Neural cell (in vitro differentiated cells): ENCODE measurements at regions not wholly inside any gene's neighbourhood (a gene's known extent, or its start where the extent isn't known, plus 50 kb on each side); places are given as distances from the start of the nearest gene placed in this dataset.

Experiments
- H2AFZ ChIP-seq: fragments of 200-600, 300-800 bp; sonication (generic), shearing (Covaris generic); 2 replicates; pipeline ENCODE4 v1.6.0; 2014; ENCODE audit warnings: low read depth, mild to moderate bottlenecking, antibody characterized with exemption, low read length, moderate library complexity
- H3F3A ChIP-seq: fragments of 200-600 bp; shearing (Covaris generic); 2 replicates; pipeline ENCODE4 v1.6.1; 2016; ENCODE audit warnings: mild to moderate bottlenecking, moderate library complexity, mixed read lengths, antibody characterized with exemption, low read length; ENCODE audit not compliant: insufficient read depth, poor library complexity, severe bottlenecking
- H3K27ac ChIP-seq: fragments of 200-600, 300-800 bp; sonication (generic), shearing (Covaris generic); 2 replicates; pipeline ENCODE4 v1.5.1; 2014; ENCODE audit warnings: mild to moderate bottlenecking, low read length, moderate library complexity
- H3K27me3 ChIP-seq: fragments of 300-800, 200-600 bp; sonication (generic), shearing (Covaris generic); 2 replicates; pipeline ENCODE4 v1.6.0; 2014; ENCODE audit warnings: mild to moderate bottlenecking, low read depth, low read length, moderate library complexity; ENCODE audit not compliant: insufficient read depth
- H3K36me3 ChIP-seq: fragments of 300-800, 200-600 bp; sonication (generic), shearing (Covaris generic); 2 replicates; pipeline ENCODE4 v1.5.1; 2014; ENCODE audit warnings: mild to moderate bottlenecking, antibody characterized with exemption, low read length, moderate library complexity; ENCODE audit not compliant: insufficient read depth
- H3K4me2 ChIP-seq: fragments of 300-800, 200-600 bp; sonication (generic), shearing (Covaris generic); 2 replicates; pipeline ENCODE4 v1.6.0; 2014; ENCODE audit warnings: mild to moderate bottlenecking, low read length
- H3K4me3 ChIP-seq: fragments of 300-800, 200-600 bp; sonication (generic), shearing (Covaris generic); 2 replicates; pipeline ENCODE4 v1.5.1; 2014; ENCODE audit warnings: mild to moderate bottlenecking, low read length, moderate library complexity
- H3K79me2 ChIP-seq: fragments of 200-600 bp; shearing (Covaris generic); replicated peaks from 2 replicates; pipeline ENCODE4 v1.6.0; 2014; ENCODE audit warnings: mild to moderate bottlenecking, low read length, moderate library complexity; ENCODE audit not compliant: insufficient read depth
- H3K9ac ChIP-seq: fragments of 300-800, 200-600 bp; sonication (generic), shearing (Covaris generic); 2 replicates; pipeline ENCODE4 v1.6.1; 2016; ENCODE audit warnings: mild to moderate bottlenecking, low read length, mixed read lengths
- H3K9me2 ChIP-seq: fragments of 200-600 bp; shearing (Covaris generic); 2 replicates; pipeline ENCODE4 v1.6.1; 2016; ENCODE audit warnings: mild to moderate bottlenecking, low read length, mixed read lengths; ENCODE audit not compliant: insufficient read depth
- H3K9me3 ChIP-seq: fragments of 200-600, 300-800 bp; sonication (generic), shearing (Covaris generic); 2 replicates; pipeline ENCODE4 v1.6.1; 2016; ENCODE audit warnings: mild to moderate bottlenecking, mixed run types, low read length, moderate library complexity, mixed read lengths
- H4K20me1 ChIP-seq: fragments of 200-600 bp; shearing (Covaris generic); 2 replicates; pipeline ENCODE4 v1.6.1; 2016; ENCODE audit warnings: mild to moderate bottlenecking, mixed run types; ENCODE audit not compliant: insufficient read depth
- CTCF ChIP-seq: fragments of 450-650 bp; IDR thresholded peaks from 2 replicates; pipeline ENCODE4 v1.5.1; 2014; ENCODE audit warnings: antibody characterized with exemption, mild to moderate bottlenecking, moderate library complexity; ENCODE audit not compliant: poor library complexity, severe bottlenecking
- EP300 ChIP-seq: fragments of 450-650 bp; conservative IDR thresholded peaks from 2 replicates; pipeline ENCODE4 v1.6.1; 2014; ENCODE audit warnings: antibody characterized with exemption, mild to moderate bottlenecking, moderate library complexity; ENCODE audit not compliant: poor library complexity, severe bottlenecking
- EZH2 ChIP-seq: fragments of 200-600, 300-800 bp; shearing (Covaris generic), sonication (generic); IDR thresholded peaks from 2 replicates; pipeline ENCODE4 v1.6.1; 2014; ENCODE audit warnings: antibody characterized with exemption, low read length, borderline replicate concordance, mild to moderate bottlenecking; ENCODE audit not compliant: insufficient read depth, poor library complexity, severe bottlenecking
- MXI1 ChIP-seq: fragments of 450-650 bp; conservative IDR thresholded peaks from 2 replicates; pipeline ENCODE4 v1.6.1; 2014; ENCODE audit warnings: antibody characterized with exemption, mild to moderate bottlenecking; ENCODE audit not compliant: poor library complexity, severe bottlenecking
- POLR2AphosphoS5 ChIP-seq: IDR thresholded peaks from 2 replicates; pipeline ENCODE4 v1.6.1; 2012
- RAD21 ChIP-seq: fragments of 450-650 bp; conservative IDR thresholded peaks from 2 replicates; pipeline ENCODE4 v1.6.1; 2014; ENCODE audit warnings: antibody characterized with exemption, mild to moderate bottlenecking, moderate library complexity
- REST ChIP-seq: IDR thresholded peaks from 2 replicates; pipeline ENCODE4 v1.6.1; 2012; ENCODE audit warnings: borderline replicate concordance
- SMC3 ChIP-seq: fragments of 450-650 bp; conservative IDR thresholded peaks from 2 replicates; pipeline ENCODE4 v1.6.1; 2014; ENCODE audit warnings: antibody characterized with exemption, mild to moderate bottlenecking, moderate library complexity; ENCODE audit not compliant: poor library complexity
- TAF1 ChIP-seq: IDR thresholded peaks from 2 replicates; pipeline ENCODE4 v1.6.1; 2012; ENCODE audit warnings: low read depth

GRCh38 chr3:77726517-77726916 is 686.6 kb downstream of the ROBO2 start:
- Histone ChIP-seq H3K4me3 (no peak overlapping the region), H3K79me2 (no peaks in the 10 kb centered on the region), H3K9ac (no peak overlapping the region), H4K20me1 (no peaks in the 10 kb centered on the region), H3F3A (no peaks in the 10 kb centered on the region), H3K27ac (no peak overlapping the region), H3K9me2 (no peaks in the 10 kb centered on the region), H3K4me2 (no peak overlapping the region), H3K36me3 (no peaks in the 10 kb centered on the region), H3K27me3 (no peaks in the 10 kb centered on the region), H2AFZ (no peak overlapping the region), H3K9me3 (no peaks in the 10 kb centered on the region)
- TF ChIP-seq POLR2AphosphoS5 (no peak), REST (no peak), CTCF (no peak), EZH2 (no peak), TAF1 (no peak), SMC3 (no peak), RAD21 (no peak), EP300 (no peak), MXI1 (no peak)

GRCh38 chr3:77746048-77746447 is 706.1 kb downstream of the ROBO2 start:
- H3K9ac ChIP-seq: no peak overlapping the region
- TF ChIP-seq EP300 (no peak), POLR2AphosphoS5 (no peak), SMC3 (no peak), RAD21 (no peak), REST (no peak), CTCF (no peak), MXI1 (no peak), EZH2 (no peak), TAF1 (no peak)
- no peak overlapping the region for H3K27ac ChIP-seq

More at GRCh38 chr3:77746048-77746447, 706.1 kb downstream of the ROBO2 start:
- Histone ChIP-seq H3K27me3 (no peaks in the 10 kb centered on the region), H3F3A (no peaks in the 10 kb centered on the region), H4K20me1 (no peaks in the 10 kb centered on the region), H3K9me2 (no peaks in the 10 kb centered on the region), H3K4me3 (no peak overlapping the region), H3K4me2 (no peak overlapping the region), H2AFZ (no peak overlapping the region), H3K36me3 (no peaks in the 10 kb centered on the region), H3K9me3 (no peaks in the 10 kb centered on the region), H3K79me2 (no peaks in the 10 kb centered on the region)
